K562 (cell line): ENCODE measurements at regions not wholly inside any gene's neighbourhood (a gene's known extent, or its start where the extent isn't known, plus 50 kb on each side); places are given as distances from the start of the nearest gene placed in this dataset.

Experiments used
- CBX1 ChIP-seq: sonication (generic); IDR thresholded peaks from 2 replicates; pipeline ENCODE4 v1.6.1; 2016; ENCODE audit warnings: antibody characterized with exemption, low read depth, mild to moderate bottlenecking
- ELF2 ChIP-seq: fragments of 250-450 bp; sonication (Bioruptor Pico); IDR thresholded peaks from 2 replicates; pipeline ENCODE4 v1.5.0; 2021; ENCODE audit warnings: mild to moderate bottlenecking
- FOXK2 ChIP-seq, 2 experiments: fragments of 450-650 bp; IDR thresholded peaks in 1 of 2; conservative IDR thresholded peaks in 1 of 2; 2 replicates each; pipeline ENCODE4 v1.6.1; 2016; ENCODE audit warnings: low read depth in 2 of 2, mild to moderate bottlenecking in 1 of 2
- GTF2F1 ChIP-seq: IDR thresholded peaks from 2 replicates; pipeline ENCODE4 v1.6.1; 2011; ENCODE audit warnings: low read depth, low read length, improper control_type of control experiment
- HNRNPK ChIP-seq: fragments of 200-400 bp; formaldehyde crosslinking; IDR thresholded peaks from one replicate; pipeline ENCODE4 v1.6.1; 2018; ENCODE audit warnings: mild to moderate bottlenecking, low read depth, low read length; ENCODE audit not compliant: poor library complexity, severe bottlenecking
- MAX ChIP-seq: sonication (generic); formaldehyde crosslinking; IDR thresholded peaks from 2 replicates; pipeline ENCODE4 v1.9.0; 2022; ENCODE audit warnings: mild to moderate bottlenecking, missing genetic modification reagents
- SRSF1 ChIP-seq: fragments of 200-400 bp; formaldehyde crosslinking; IDR thresholded peaks from 2 replicates; pipeline ENCODE4 v1.6.1; 2017; ENCODE audit warnings: mild to moderate bottlenecking, low read depth, low read length, moderate library complexity
- TCF15 ChIP-seq: fragments of 250-450 bp; sonication (Bioruptor Pico); IDR thresholded peaks from 2 replicates; pipeline ENCODE4 v1.8.0; 2022; ENCODE audit warnings: moderate library complexity, mild to moderate bottlenecking, inconsistent platforms
- ZNF395 ChIP-seq: fragments of 200-800 bp; sonication (Bioruptor generic); IDR thresholded peaks from 2 replicates; pipeline ENCODE4 v1.6.1; 2017; ENCODE audit warnings: missing genetic modification characterization, missing compliant biosample characterization

GRCh38 chr4:77504407-77504806 is 101.2 kb upstream of the CXCL13 start (continued):
- TF ChIP-seq ELF2: no peak
- no peak for TF ChIP-seq GTF2F1
- TF ChIP-seq SRSF1: no peak
- TF ChIP-seq HNRNPK: no peak
- TF ChIP-seq MAX (CRISPR knock-in tag): no peak
- no peak for TF ChIP-seq TCF15
- TF ChIP-seq CBX1: no peak
- TF ChIP-seq FOXK2 (conservative IDR thresholded peaks at IDR 0.05 in 1 of 2, IDR thresholded peaks at IDR 0.05 in 1 of 2; ENCODE audit: low read depth in 2 of 2): no peak
- TF ChIP-seq ZNF395 (CRISPR knock-in tag): no peak
